GM23248 (cell line): ENCODE measurements at regions not wholly inside any gene's neighbourhood (a gene's known extent, or its start where the extent isn't known, plus 50 kb on each side); places are given as distances from the start of the nearest gene placed in this dataset.

Experiments used
- DNase-seq: peaks from one replicate; pipeline ENCODE4 v3.0.0-alpha.2; 2015
- H2AFZ ChIP-seq: fragments of 200-600 bp; sonication (generic); 2 replicates; pipeline ENCODE4 v1.6.1; 2016; ENCODE audit warnings: antibody characterized with exemption
- H3F3A ChIP-seq: fragments of 200-600 bp; sonication (generic); 2 replicates; pipeline ENCODE4 v1.6.1; 2016; ENCODE audit warnings: mild to moderate bottlenecking, antibody characterized with exemption, mixed run types; ENCODE audit not compliant: insufficient read depth
- H3K27ac ChIP-seq: fragments of 200-600 bp; sonication (generic); 2 replicates; pipeline ENCODE4 v1.5.1; 2016; ENCODE audit warnings: mild to moderate bottlenecking
- H3K27me3 ChIP-seq: fragments of 200-600 bp; sonication (generic); replicated peaks from 2 replicates; pipeline ENCODE4 v1.6.1; 2016; ENCODE audit warnings: mild to moderate bottlenecking; ENCODE audit not compliant: insufficient read depth
- H3K36me3 ChIP-seq: fragments of 200-600 bp; sonication (generic); 2 replicates; pipeline ENCODE4 v1.6.1; 2016; ENCODE audit warnings: low read depth, mild to moderate bottlenecking
- H3K4me1 ChIP-seq: fragments of 200-600 bp; sonication (generic); 2 replicates; pipeline ENCODE4 v1.6.1; 2016; ENCODE audit warnings: mild to moderate bottlenecking; ENCODE audit not compliant: insufficient read depth
- H3K4me2 ChIP-seq: fragments of 200-600 bp; sonication (generic); one replicate; pipeline ENCODE4 v1.6.1; 2016; ENCODE audit warnings: mild to moderate bottlenecking; ENCODE audit not compliant: unreplicated experiment
- H3K4me3 ChIP-seq: fragments of 200-600 bp; sonication (generic); 2 replicates; pipeline ENCODE4 v1.5.1; 2016; ENCODE audit warnings: mild to moderate bottlenecking
- H3K79me2 ChIP-seq: fragments of 200-600 bp; sonication (generic); 2 replicates; pipeline ENCODE4 v1.6.1; 2016; ENCODE audit warnings: mild to moderate bottlenecking; ENCODE audit not compliant: insufficient read depth
- H3K9ac ChIP-seq: fragments of 200-600 bp; sonication (generic); 2 replicates; pipeline ENCODE4 v1.6.1; 2016; ENCODE audit warnings: mild to moderate bottlenecking
- H3K9me2 ChIP-seq: fragments of 200-600 bp; sonication (generic); 2 replicates; pipeline ENCODE4 v1.6.1; 2016; ENCODE audit warnings: mixed run types, mild to moderate bottlenecking, moderate library complexity; ENCODE audit not compliant: insufficient read depth
- H3K9me3 ChIP-seq: fragments of 200-600 bp; sonication (generic); one replicate; pipeline ENCODE4 v1.6.1; 2017; ENCODE audit warnings: low read depth
- H4K20me1 ChIP-seq: fragments of 200-600 bp; sonication (generic); 2 replicates; pipeline ENCODE4 v1.6.0; 2016; ENCODE audit not compliant: insufficient read depth
- EZH2 ChIP-seq: fragments of 200-600 bp; sonication (generic); IDR thresholded peaks from 2 replicates; pipeline ENCODE4 v1.6.1; 2018; ENCODE audit warnings: antibody characterized with exemption, mild to moderate bottlenecking; ENCODE audit not compliant: insufficient read depth, poor library complexity, severe bottlenecking
- EZH2phosphoT487 ChIP-seq: fragments of 200-600 bp; sonication (generic); IDR thresholded peaks from 2 replicates; pipeline ENCODE4 v1.6.1; 2018; ENCODE audit warnings: antibody characterized with exemption, moderate library complexity, mild to moderate bottlenecking, low read depth; ENCODE audit not compliant: insufficient read depth
- WGBS, 2 experiments: methylation state at CpG; one replicate each; pipeline ENCODE4 v1.1.6; 2015 to 2017; ENCODE audit warnings: low lambda C conversion rate in 2 of 2, low coverage in 1 of 2; ENCODE audit errors: missing lambda C conversion rate in 2 of 2; 5-methylcytosine and 5-hydroxymethylcytosine counted together
- in situ Hi-C: fragments of 300-500 bp; cut with MboI; formaldehyde crosslinking; loops from 2 replicates; pipeline ENCODE4 v1.15.0; 2020

DNA sequence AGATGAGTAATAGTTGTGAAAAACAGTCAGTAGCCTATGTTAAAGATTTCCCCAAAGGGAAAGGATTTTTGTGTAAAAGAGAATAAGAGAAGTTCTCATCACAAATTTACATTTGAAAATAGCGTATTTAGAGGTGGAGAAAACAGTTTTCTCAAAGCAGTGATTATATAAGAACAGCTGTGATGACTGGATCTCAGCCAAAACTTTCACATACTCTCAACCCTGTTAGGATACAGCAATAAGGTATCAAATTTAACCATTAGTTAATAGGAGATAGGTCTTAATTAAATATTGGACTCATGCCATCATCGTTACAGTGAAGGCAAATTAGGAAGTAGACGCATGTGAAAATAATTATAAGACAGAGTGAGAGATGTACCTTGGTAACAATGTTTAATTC, 622.7 kb downstream of the PCDH18 start:
- TF ChIP-seq EZH2phosphoT487: no peak
- TF ChIP-seq EZH2: no peak
- Histone ChIP-seq H3K9me2 (no peaks in the 10 kb centered on the region), H3F3A (no peaks in the 10 kb centered on the region), H3K79me2 (no peaks in the 10 kb centered on the region), H3K27ac (no peak overlapping the region), H3K9ac (no peak overlapping the region), H3K36me3 (no peaks in the 10 kb centered on the region), H3K4me2 (no peak overlapping the region), H4K20me1 (no peaks in the 10 kb centered on the region), H3K27me3 (no peaks in the 10 kb centered on the region), H3K4me1 (no peaks in the 10 kb centered on the region), H3K4me3 (no peak overlapping the region), H3K9me3 (no peaks in the 10 kb centered on the region), H2AFZ (no peak overlapping the region)
- in situ Hi-C loops: no loop called here
- 43 to 49% methylated on average over 3 of the region's 3 CpGs for WGBS, 2 experiments
- no peak for DNase-seq

DNA sequence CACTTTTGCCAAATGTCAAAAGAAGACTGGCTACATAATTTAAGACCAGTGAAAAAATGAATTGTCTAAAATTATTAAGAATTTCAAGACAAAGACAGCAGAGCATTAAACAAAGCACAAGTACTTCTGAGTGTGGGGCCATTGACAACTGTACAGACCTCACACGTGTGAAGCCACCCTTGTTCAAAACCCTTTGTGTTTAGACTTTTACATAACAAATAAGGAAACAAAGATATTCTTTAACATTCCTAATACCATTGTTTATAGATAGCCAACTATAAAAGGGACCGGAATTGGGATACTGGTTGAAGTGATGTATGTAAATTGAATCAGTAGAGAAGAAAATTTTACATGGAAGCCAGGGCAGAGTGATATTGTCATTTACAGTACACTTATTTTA, 624.2 kb downstream of the PCDH18 start:
- no peaks in the 10 kb centered on the region for H4K20me1 ChIP-seq
- TF ChIP-seq EZH2phosphoT487 (no peak), EZH2 (no peak)
- no peaks in the 10 kb centered on the region for H3K79me2 ChIP-seq
- H2AFZ ChIP-seq: no peak overlapping the region
- no peak overlapping the region for H3K4me2 ChIP-seq
- no peaks in the 10 kb centered on the region for H3K27me3 ChIP-seq
- WGBS, 2 experiments: 25 to 33% methylated on average over 2 of the region's 2 CpGs
- no peaks in the 10 kb centered on the region for H3K36me3 ChIP-seq
- H3K4me1 ChIP-seq: no peaks in the 10 kb centered on the region
- no peak for DNase-seq
- no peak overlapping the region for H3K27ac ChIP-seq
- H3K9ac ChIP-seq: no peak overlapping the region
- in situ Hi-C loops: no loop called here
- H3K9me2 ChIP-seq: no peaks in the 10 kb centered on the region
- no peaks in the 10 kb centered on the region for H3F3A ChIP-seq
- H3K9me3 ChIP-seq: no peaks in the 10 kb centered on the region
- H3K4me3 ChIP-seq: no peak overlapping the region

DNA sequence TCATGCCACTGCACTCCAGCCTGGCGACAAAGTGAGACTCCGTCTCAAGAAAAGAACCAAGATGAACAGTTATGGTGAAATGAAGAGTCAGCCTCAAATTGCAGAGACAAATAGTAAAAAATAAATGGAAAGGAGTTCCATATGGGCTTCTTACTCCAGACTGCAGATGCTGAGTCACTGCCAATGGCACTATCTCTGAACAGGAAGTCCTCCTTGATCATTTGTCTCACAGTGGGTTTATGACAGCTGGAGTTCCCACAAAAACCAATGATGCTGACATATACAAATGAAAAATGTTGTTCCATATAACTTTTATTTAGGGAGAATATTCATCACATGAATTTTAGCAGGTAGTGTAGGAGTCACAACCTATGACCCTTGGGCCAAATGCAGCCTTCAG, 631.6 kb downstream of the PCDH18 start:
- WGBS, 2 experiments: 85 to 86% methylated on average over 2 of the region's 2 CpGs
- H2AFZ ChIP-seq: no peak overlapping the region
- H3K9ac ChIP-seq: no peak overlapping the region
- H3K79me2 ChIP-seq: no peaks in the 10 kb centered on the region
- H3K27me3 ChIP-seq: no peaks in the 10 kb centered on the region
- no peaks in the 10 kb centered on the region for H3F3A ChIP-seq
- H3K4me2 ChIP-seq: no peak overlapping the region
- H3K4me3 ChIP-seq: no peak overlapping the region
- no peak for DNase-seq
- no peaks in the 10 kb centered on the region for H3K4me1 ChIP-seq
- no peaks in the 10 kb centered on the region for H3K36me3 ChIP-seq
- no peaks in the 10 kb centered on the region for H3K9me2 ChIP-seq
- in situ Hi-C loops: no loop called here
- H3K27ac ChIP-seq: no peak overlapping the region
- H4K20me1 ChIP-seq: no peaks in the 10 kb centered on the region
- no peaks in the 10 kb centered on the region for H3K9me3 ChIP-seq
- TF ChIP-seq EZH2 (no peak), EZH2phosphoT487 (no peak)

DNA sequence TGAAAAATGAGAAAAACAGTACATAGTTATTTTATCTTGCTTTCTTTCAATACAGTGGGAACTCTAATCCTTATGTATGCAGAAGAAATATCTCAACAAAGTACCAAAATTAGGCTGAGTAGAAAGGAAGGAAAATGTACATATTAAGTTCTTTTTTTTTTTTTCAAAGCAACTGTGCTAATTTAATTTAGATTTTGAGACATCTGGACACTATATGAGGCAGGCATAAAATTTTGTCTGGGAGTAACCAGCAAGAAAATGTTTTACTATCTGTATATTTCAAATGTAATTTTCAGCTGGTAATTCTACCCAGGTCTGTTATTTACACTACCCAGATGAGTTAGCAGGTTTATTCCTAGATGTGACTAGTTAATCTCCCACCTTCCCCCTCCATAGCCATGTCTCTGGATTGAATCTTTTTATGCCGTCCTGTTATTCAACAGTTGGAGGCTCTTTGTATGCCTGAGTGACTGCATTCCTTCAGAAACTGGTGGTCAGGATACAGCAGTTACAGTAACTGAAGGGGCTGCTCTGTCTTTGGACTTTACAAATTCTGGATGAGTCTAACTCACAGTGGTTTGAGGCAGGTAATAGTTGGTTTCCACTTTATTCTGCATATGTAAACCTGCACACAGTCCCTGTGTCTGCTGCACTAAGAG, 633.6 kb downstream of the PCDH18 start:
- in situ Hi-C loops: no loop called here
- no peak overlapping the region for H2AFZ ChIP-seq
- H3K9ac ChIP-seq: no peak overlapping the region
- H3K79me2 ChIP-seq: no peaks in the 10 kb centered on the region
- no peaks in the 10 kb centered on the region for H3K36me3 ChIP-seq
- no peaks in the 10 kb centered on the region for H3K4me1 ChIP-seq
- TF ChIP-seq EZH2 (no peak), EZH2phosphoT487 (no peak)
- H3K27me3 ChIP-seq: no peaks in the 10 kb centered on the region
- no peak overlapping the region for H3K4me3 ChIP-seq
- no peaks in the 10 kb centered on the region for H3K9me3 ChIP-seq
- DNase-seq: no peak
- no peaks in the 10 kb centered on the region for H3F3A ChIP-seq
- H3K27ac ChIP-seq: no peak overlapping the region
- no peak overlapping the region for H3K4me2 ChIP-seq
- no peaks in the 10 kb centered on the region for H4K20me1 ChIP-seq
- WGBS, 2 experiments: 0% methylated on average over 1 of the region's 1 CpG
- no peaks in the 10 kb centered on the region for H3K9me2 ChIP-seq

DNA sequence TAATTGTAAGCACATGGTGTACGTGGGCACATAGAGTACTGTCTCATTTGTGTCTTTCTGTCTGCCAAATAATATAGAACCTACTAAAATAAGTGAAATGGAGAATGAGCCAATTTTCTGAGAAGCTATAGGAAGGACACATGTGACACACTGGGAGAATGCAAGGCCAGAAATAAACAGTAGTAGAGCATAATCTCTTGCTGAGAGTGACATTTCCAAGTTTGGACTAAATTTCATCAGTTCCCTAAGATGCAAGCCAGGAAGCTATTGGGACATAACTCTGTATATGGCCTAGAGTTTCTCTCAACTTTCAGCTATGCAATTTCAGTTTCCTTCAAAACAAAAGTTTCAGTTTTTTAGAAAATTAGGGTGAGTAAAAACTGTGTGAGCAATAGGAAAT, 638.7 kb downstream of the PCDH18 start:
- H3K9me2 ChIP-seq: no peaks in the 10 kb centered on the region
- no peaks in the 10 kb centered on the region for H3F3A ChIP-seq
- H3K4me2 ChIP-seq: no peak overlapping the region
- no peak overlapping the region for H3K4me3 ChIP-seq
- H3K27ac ChIP-seq: no peak overlapping the region
- no peaks in the 10 kb centered on the region for H4K20me1 ChIP-seq
- H3K9me3 ChIP-seq: no peaks in the 10 kb centered on the region
- 0% methylated on average over 1 of the region's 1 CpG for WGBS, 2 experiments
- no peaks in the 10 kb centered on the region for H3K27me3 ChIP-seq
- DNase-seq: no peak
- in situ Hi-C loops: no loop called here
- H3K79me2 ChIP-seq: no peaks in the 10 kb centered on the region
- H2AFZ ChIP-seq: no peak overlapping the region
- no peaks in the 10 kb centered on the region for H3K4me1 ChIP-seq
- H3K9ac ChIP-seq: no peak overlapping the region
- no peak for TF ChIP-seq EZH2
- no peak for TF ChIP-seq EZH2phosphoT487
- H3K36me3 ChIP-seq: no peaks in the 10 kb centered on the region
